ENCODE measurements at regions not wholly inside any gene's neighbourhood (a gene's known extent, or its start where the extent isn't known, plus 50 kb on each side); places are given as distances from the start of the nearest gene placed in this dataset.
"Not testable (repeated sequence)": the region's sequence is repeated elsewhere in the genome, so short reads cannot be mapped to it uniquely, and the experiment has no call there.

- DNase-seq (ENCODE audit: low read depth in 3 of 3), result no peak
Observed at GRCh38 chr10:23870651-23871610, 338.0 kb upstream of the KIAA1217 start.

GRCh38 chr10:23872290-23872689 lies 336.6 kb upstream of the KIAA1217 start:
- DNase-seq (ENCODE audit: low read depth in 3 of 3), result no peak

GRCh38 chr10:23877791-23878320 lies 331.1 kb upstream of the KIAA1217 start:
- no peak for DNase-seq (ENCODE audit: low read depth in 3 of 3)

- DNase-seq (ENCODE audit: low read depth in 3 of 3), result no peak
Observed at GRCh38 chr10:23884670-23885069, 324.3 kb upstream of the KIAA1217 start.

GRCh38 chr10:23885853-23886252 lies 323.1 kb upstream of the KIAA1217 start:
- no peak for DNase-seq (ENCODE audit: low read depth in 3 of 3)

GRCh38 chr10:23886355-23886754 lies 322.6 kb upstream of the KIAA1217 start:
- no peak for DNase-seq (ENCODE audit: low read depth in 3 of 3)

GRCh38 chr10:23891301-23891700 lies 317.6 kb upstream of the KIAA1217 start:
- DNase-seq (ENCODE audit: low read depth in 3 of 3), result no peak

GRCh38 chr10:23892296-23892695 lies 316.6 kb upstream of the KIAA1217 start:
- DNase-seq (ENCODE audit: low read depth in 3 of 3), result no peak

GRCh38 chr10:23897267-23897666 lies 311.7 kb upstream of the KIAA1217 start:
- no peak for DNase-seq (ENCODE audit: low read depth in 3 of 3)

GRCh38 chr10:23897861-23898260 lies 311.1 kb upstream of the KIAA1217 start:
- no peak for DNase-seq (ENCODE audit: low read depth in 3 of 3)

GRCh38 chr10:23899166-23899565 lies 309.8 kb upstream of the KIAA1217 start:
- DNase-seq (ENCODE audit: low read depth in 3 of 3), result no peak

GRCh38 chr10:23910291-23910690 lies 298.6 kb upstream of the KIAA1217 start:
- DNase-seq (ENCODE audit: low read depth in 3 of 3), result no peak

GRCh38 chr10:23912884-23913404 lies 296.0 kb upstream of the KIAA1217 start:
- DNase-seq (ENCODE audit: low read depth in 3 of 3), result no peak

- no peak for DNase-seq (ENCODE audit: low read depth in 3 of 3)
Observed at GRCh38 chr10:23914641-23915040, 294.3 kb upstream of the KIAA1217 start.

GRCh38 chr10:23917251-23917840 lies 291.6 kb upstream of the KIAA1217 start:
- no peak for DNase-seq (ENCODE audit: low read depth in 3 of 3)

- no peak for DNase-seq (ENCODE audit: low read depth in 3 of 3)
Observed at GRCh38 chr10:23918090-23918723, 290.7 kb upstream of the KIAA1217 start.

GRCh38 chr10:23918839-23919238 lies 290.1 kb upstream of the KIAA1217 start:
- DNase-seq (ENCODE audit: low read depth in 3 of 3), result no peak

GRCh38 chr10:23927576-23928325 lies 281.2 kb upstream of the KIAA1217 start:
- DNase-seq (ENCODE audit: low read depth in 3 of 3), result no peak

- not testable (repeated sequence) for DNase-seq (ENCODE audit: low read depth in 3 of 3)
Observed at GRCh38 chr10:23934023-23934422, 274.9 kb upstream of the KIAA1217 start.

GRCh38 chr10:23945845-23946244 lies 263.1 kb upstream of the KIAA1217 start:
- no peak for DNase-seq (ENCODE audit: low read depth in 3 of 3)

- DNase-seq (ENCODE audit: low read depth in 3 of 3), result no peak
Observed at GRCh38 chr10:23951841-23952240, 257.1 kb upstream of the KIAA1217 start.
